Testis (tissue), 2 donors: ENCODE measurements at regions not wholly inside any gene's neighbourhood (a gene's known extent, or its start where the extent isn't known, plus 50 kb on each side); places are given as distances from the start of the nearest gene placed in this dataset.
"Not testable (repeated sequence)": the region's sequence is repeated elsewhere in the genome, so short reads cannot be mapped to it uniquely, and the experiment has no call there.

Source experiments
- DNase-seq: peaks from one replicate; pipeline ENCODE4 v3.0.0-alpha.2; 2019
- H3K27ac ChIP-seq, 2 donors: fragments of 200-600 bp; sonication (generic); one replicate each; pipeline ENCODE4 v1.5.1; 2019
- H3K27me3 ChIP-seq: fragments of 200-600 bp; sonication (generic); one replicate; pipeline ENCODE4 v1.5.1; 2019
- H3K36me3 ChIP-seq: fragments of 200-600 bp; sonication (generic); one replicate; pipeline ENCODE4 v1.5.1; 2017; ENCODE audit warnings: low read depth; ENCODE audit errors: missing control alignments
- H3K4me1 ChIP-seq: fragments of 200-600 bp; sonication (generic); one replicate; pipeline ENCODE4 v1.5.1; 2019
- H3K4me3 ChIP-seq, 2 donors: fragments of 200-600 bp; sonication (generic); one replicate each; pipeline ENCODE4 v1.5.1; 2017 to 2019
- H3K9me3 ChIP-seq: fragments of 200-600 bp; sonication (generic); one replicate; pipeline ENCODE4 v1.5.1; 2017
- POLR2A ChIP-seq: fragments of 450-650 bp; IDR thresholded peaks from one replicate; pipeline ENCODE4 v1.6.1; 2017; ENCODE audit warnings: antibody characterized with exemption, mild to moderate bottlenecking, moderate library complexity
- WGBS, 2 donors: methylation state at CpG; one replicate each; pipeline ENCODE4 v1.1.5; 2018; 5-methylcytosine and 5-hydroxymethylcytosine counted together
- intact Hi-C: fragments of 100-400 bp; cut with DNase I; formaldehyde crosslinking; loops from one replicate; pipeline ENCODE4 v1.15.1; 2023; ENCODE audit warnings: low total_unique reads
- TF ChIP-seq, protein P1 (sequence below), 3 experiments: fragments of 450-650 bp in 2 of 3; fragments of 200-600 bp in 1 of 3; sonication (generic) in 1 of 3; IDR thresholded peaks; one replicate each; pipeline ENCODE4 v1.5.1; 2016 to 2019; ENCODE audit warnings: antibody characterized with exemption in 3 of 3, mild to moderate bottlenecking in 2 of 3, moderate library complexity in 1 of 3

DNA sequence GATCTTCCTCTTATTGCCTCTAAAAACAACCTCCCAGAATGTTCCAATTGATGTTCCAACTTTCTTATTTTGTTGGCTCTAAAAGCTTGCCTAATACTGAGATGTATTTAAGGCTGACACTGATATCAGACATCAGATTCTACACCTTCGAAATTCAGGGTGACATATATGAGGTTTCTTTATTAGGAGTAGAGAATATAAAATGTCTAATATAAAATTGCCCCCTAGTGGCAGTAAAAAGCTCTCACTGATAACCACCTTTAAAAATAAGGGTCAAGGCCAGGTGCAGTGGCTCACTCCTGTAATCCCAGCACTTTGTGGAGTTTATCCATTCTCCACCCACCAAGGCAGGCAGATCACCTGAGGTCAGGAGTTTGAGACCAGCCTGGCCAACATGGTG, 789.7 kb upstream of the SLC39A10 start:
- TF ChIP-seq, protein P1, sequence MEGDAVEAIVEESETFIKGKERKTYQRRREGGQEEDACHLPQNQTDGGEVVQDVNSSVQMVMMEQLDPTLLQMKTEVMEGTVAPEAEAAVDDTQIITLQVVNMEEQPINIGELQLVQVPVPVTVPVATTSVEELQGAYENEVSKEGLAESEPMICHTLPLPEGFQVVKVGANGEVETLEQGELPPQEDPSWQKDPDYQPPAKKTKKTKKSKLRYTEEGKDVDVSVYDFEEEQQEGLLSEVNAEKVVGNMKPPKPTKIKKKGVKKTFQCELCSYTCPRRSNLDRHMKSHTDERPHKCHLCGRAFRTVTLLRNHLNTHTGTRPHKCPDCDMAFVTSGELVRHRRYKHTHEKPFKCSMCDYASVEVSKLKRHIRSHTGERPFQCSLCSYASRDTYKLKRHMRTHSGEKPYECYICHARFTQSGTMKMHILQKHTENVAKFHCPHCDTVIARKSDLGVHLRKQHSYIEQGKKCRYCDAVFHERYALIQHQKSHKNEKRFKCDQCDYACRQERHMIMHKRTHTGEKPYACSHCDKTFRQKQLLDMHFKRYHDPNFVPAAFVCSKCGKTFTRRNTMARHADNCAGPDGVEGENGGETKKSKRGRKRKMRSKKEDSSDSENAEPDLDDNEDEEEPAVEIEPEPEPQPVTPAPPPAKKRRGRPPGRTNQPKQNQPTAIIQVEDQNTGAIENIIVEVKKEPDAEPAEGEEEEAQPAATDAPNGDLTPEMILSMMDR (IDR thresholded peaks at IDR 0.05), result peak in 1 of 3 experiments; percentile 63
- no peak for TF ChIP-seq POLR2A
- no peaks in the 10 kb centered on the region for H3K36me3 ChIP-seq
- no peak overlapping the region for H3K27ac ChIP-seq
- no peaks in the 10 kb centered on the region for H3K27me3 ChIP-seq
- H3K4me1 ChIP-seq, result no peaks in the 10 kb centered on the region
- no peaks in the 10 kb centered on the region for H3K9me3 ChIP-seq
- 54 to 61% methylated on average over 1 of the region's 1 CpG for WGBS, 2 donors
- no peak for DNase-seq
- intact Hi-C loops, result no loop called here
- H3K4me3 ChIP-seq, result no peak overlapping the region

DNA sequence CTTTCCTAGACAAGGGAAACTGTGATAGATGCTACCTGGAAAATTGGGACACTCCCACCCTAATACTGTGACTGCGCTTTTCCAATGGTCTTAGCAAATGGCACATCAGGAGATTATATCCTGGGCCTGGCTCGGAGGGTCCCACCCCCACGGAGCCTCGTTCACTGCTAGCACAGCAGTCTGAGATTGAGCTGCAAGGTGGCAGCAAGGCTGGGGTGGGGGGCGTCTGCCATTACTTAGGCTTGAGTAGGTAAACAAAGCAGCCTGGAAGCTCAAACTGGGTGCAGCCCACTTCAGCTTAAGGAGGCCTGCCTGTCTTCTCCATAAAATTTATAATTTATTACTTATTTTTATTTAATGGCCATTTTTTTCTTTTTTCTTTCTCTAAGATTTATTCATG, 802.1 kb upstream of the SLC39A10 start:
- Histone ChIP-seq H3K27ac (no peak overlapping the region), H3K4me1 (no peaks in the 10 kb centered on the region), H3K27me3 (no peaks in the 10 kb centered on the region), H3K9me3 (no peaks in the 10 kb centered on the region), H3K4me3 (no peak overlapping the region), H3K36me3 (no peaks in the 10 kb centered on the region)
- no peak for TF ChIP-seq POLR2A
- TF ChIP-seq, protein P1 (IDR thresholded peaks at IDR 0.05), result no peak
- intact Hi-C loops, result no loop called here
- WGBS, 2 donors, result 84 to 92% methylated on average over 5 of the region's 5 CpGs
- no peak for DNase-seq

DNA sequence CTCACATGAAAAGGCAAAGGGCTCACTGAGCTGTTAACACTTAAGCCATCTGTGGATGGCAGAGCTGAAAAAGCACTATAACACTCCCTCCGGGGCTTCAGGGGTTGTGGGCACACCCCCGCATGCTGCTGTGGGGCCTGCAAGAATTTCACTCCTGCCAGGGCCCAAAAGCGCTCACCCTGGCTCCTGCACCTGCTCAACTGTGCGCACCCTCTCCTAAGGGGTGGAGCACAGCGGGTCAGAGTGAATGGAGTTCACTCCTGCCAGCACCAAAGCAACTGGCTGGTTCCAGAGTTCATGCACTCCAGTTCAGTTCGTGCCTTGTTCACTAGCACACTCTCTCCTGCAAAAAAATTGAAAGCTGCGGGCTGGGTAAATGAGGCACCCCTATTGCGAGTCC, 814.2 kb upstream of the SLC39A10 start:
- no peaks in the 10 kb centered on the region for H3K9me3 ChIP-seq
- no peak overlapping the region for H3K27ac ChIP-seq
- H3K4me1 ChIP-seq, result no peaks in the 10 kb centered on the region
- TF ChIP-seq, protein P1 (IDR thresholded peaks at IDR 0.05), result no peak
- no peak for TF ChIP-seq POLR2A
- DNase-seq, result no peak
- no peaks in the 10 kb centered on the region for H3K27me3 ChIP-seq
- no peak overlapping the region for H3K4me3 ChIP-seq
- WGBS, 2 donors, result 78 to 81% methylated on average over 5 to 8 of the region's 8 CpGs
- intact Hi-C loops, result no loop called here
- no peaks in the 10 kb centered on the region for H3K36me3 ChIP-seq

DNA sequence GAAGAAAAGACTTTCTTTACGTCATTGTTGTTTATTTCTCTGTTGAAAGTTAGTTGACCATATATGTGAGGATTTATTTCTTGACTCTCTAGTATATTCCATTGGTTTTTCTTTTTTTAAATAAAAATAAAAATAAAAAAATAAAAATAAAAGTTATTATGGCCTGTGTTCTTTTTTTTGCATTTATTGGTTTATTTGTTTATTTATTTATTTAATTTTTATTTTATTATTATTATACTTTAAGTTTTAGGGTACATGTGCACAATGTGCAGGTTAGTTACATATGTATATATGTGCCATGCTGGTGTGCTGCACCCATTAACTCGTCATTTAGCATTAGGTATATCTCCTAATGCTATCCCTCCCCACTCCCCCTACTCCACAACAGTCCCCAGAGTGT, 822.7 kb upstream of the SLC39A10 start:
- H3K27ac ChIP-seq, DNase-seq, intact Hi-C loops, H3K4me1 ChIP-seq, H3K36me3 ChIP-seq, H3K4me3 ChIP-seq, H3K27me3 ChIP-seq, H3K9me3 ChIP-seq: not testable (repeated sequence)
- WGBS, 2 donors, result 89 to 97% methylated on average over 2 of the region's 2 CpGs

DNA sequence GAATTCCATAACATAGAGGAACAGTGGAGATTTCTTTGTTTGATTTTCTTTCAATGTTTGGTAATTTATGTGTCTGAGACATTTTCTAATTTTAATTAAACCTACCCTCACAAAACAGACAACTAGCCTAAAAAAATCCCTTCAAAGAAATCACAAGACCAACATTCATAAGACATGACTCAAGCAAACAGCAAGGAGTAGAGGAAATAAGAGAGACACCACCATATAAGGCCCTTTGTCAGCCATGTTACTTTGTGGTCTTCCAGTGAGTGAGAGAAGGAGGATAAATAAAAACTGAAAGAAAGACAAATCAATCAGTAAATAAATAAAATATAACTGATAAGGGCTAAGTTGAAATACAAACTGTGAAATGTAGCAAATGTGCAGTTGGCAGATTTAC, 830.8 kb upstream of the SLC39A10 start:
- H3K4me1 ChIP-seq, result no peaks in the 10 kb centered on the region
- DNase-seq, result no peak
- intact Hi-C loops, result no loop called here
- H3K36me3 ChIP-seq, result no peaks in the 10 kb centered on the region
- H3K27ac ChIP-seq, result no peak overlapping the region
- TF ChIP-seq, protein P1 (IDR thresholded peaks at IDR 0.05), result no peak
- no peak for TF ChIP-seq POLR2A
- H3K4me3 ChIP-seq, result no peak overlapping the region
- H3K27me3 ChIP-seq, result no peaks in the 10 kb centered on the region
- no peaks in the 10 kb centered on the region for H3K9me3 ChIP-seq
